IMR-90 (cell line): ENCODE measurements at regions not wholly inside any gene's neighbourhood (a gene's known extent, or its start where the extent isn't known, plus 50 kb on each side); places are given as distances from the start of the nearest gene placed in this dataset.

Experiments used
- ATAC-seq: fragments of 200-7000 bp; cut with Tn5 transposase; 2 replicates; pipeline ENCODE4 v1.9.1; 2020; ENCODE audit warnings: low read depth, mild to moderate bottlenecking, moderate library complexity
- BruUV-seq: library from RNA; stranded (reverse); fragments of 400-500 nt; replicated peaks from 2 replicates; lab custom pipeline; 2021; lab: Mats Ljungman, UMichigan
- CTCF ChIA-PET: fragments of 300-600 bp; formaldehyde crosslinking; extraction: SDS; loops from one replicate; lab custom pipeline; 2021; ENCODE audit warnings: antibody characterized with exemption; lab: Yijun Ruan, JAX
- POLR2A ChIA-PET: fragments of 300-600 bp; sonication (Branson Sonifier 250); formaldehyde crosslinking; loops from one replicate; lab custom pipeline; 2022; ENCODE audit warnings: antibody characterized with exemption; ENCODE audit not compliant: unreplicated experiment; lab: Charles Lee
- DNase-seq: peaks from one replicate; pipeline ENCODE4 v3.0.0; 2013
- H2AFZ ChIP-seq: replicated peaks from 2 replicates; pipeline ENCODE3; 2013; ENCODE audit warnings: low read length, mild to moderate bottlenecking; ENCODE audit not compliant: poor library complexity
- H2AK5ac ChIP-seq: 2 replicates; pipeline ENCODE4 v1.6.1; 2013; ENCODE audit warnings: low read depth, low read length, inconsistent platforms
- H2AK9ac ChIP-seq: replicated peaks from 2 replicates; pipeline ENCODE3; 2013; ENCODE audit warnings: mild to moderate bottlenecking, low read depth, low read length, moderate library complexity; ENCODE audit not compliant: poor library complexity
- H2BK120ac ChIP-seq: 2 replicates; pipeline ENCODE4 v1.6.1; 2013; ENCODE audit warnings: low read depth, low read length, inconsistent platforms
- H2BK15ac ChIP-seq: 3 replicates; pipeline ENCODE4 v1.6.1; 2013; ENCODE audit warnings: low read depth, low read length, inconsistent platforms
- H2BK20ac ChIP-seq: 2 replicates; pipeline ENCODE4 v1.6.1; 2013; ENCODE audit warnings: low read depth, mild to moderate bottlenecking, inconsistent platforms, low read length, moderate library complexity
- H2BK5ac ChIP-seq: 2 replicates; pipeline ENCODE4 v1.6.1; 2013; ENCODE audit warnings: mild to moderate bottlenecking, low read depth, low read length, inconsistent platforms; ENCODE audit not compliant: poor library complexity, severe bottlenecking
- H3K14ac ChIP-seq: replicated peaks from 2 replicates; pipeline ENCODE4 v1.6.1; 2013; ENCODE audit warnings: low read depth, low read length, inconsistent platforms
- H3K18ac ChIP-seq: 2 replicates; pipeline ENCODE4 v1.6.1; 2013; ENCODE audit warnings: low read depth, low read length, control low read depth
- H3K23ac ChIP-seq: 2 replicates; pipeline ENCODE4 v1.6.1; 2013; ENCODE audit warnings: low read depth, low read length, inconsistent platforms
- H3K27ac ChIP-seq: 2 replicates; pipeline ENCODE4 v1.5.1; 2013; ENCODE audit warnings: mild to moderate bottlenecking, control low read depth, low read length; ENCODE audit not compliant: insufficient read depth
- H3K27me3 ChIP-seq: 2 replicates; pipeline ENCODE4 v1.6.1; 2013; ENCODE audit warnings: low read length; ENCODE audit not compliant: control insufficient read depth, insufficient read depth
- H3K36me3 ChIP-seq: 2 replicates; pipeline ENCODE4 v1.6.1; 2013; ENCODE audit warnings: low read length, mixed read lengths; ENCODE audit not compliant: control insufficient read depth, insufficient read depth
- H3K4ac ChIP-seq: 2 replicates; pipeline ENCODE4 v1.6.1; 2013; ENCODE audit warnings: low read depth, low read length, inconsistent platforms
- H3K4me1 ChIP-seq: 2 replicates; pipeline ENCODE4 v1.6.1; 2013; ENCODE audit warnings: low read length, mixed read lengths; ENCODE audit not compliant: control insufficient read depth, insufficient read depth
- H3K4me2 ChIP-seq: 2 replicates; pipeline ENCODE4 v1.6.1; 2013; ENCODE audit warnings: low read depth, mild to moderate bottlenecking, control low read depth, low read length, moderate library complexity
- H3K4me3 ChIP-seq: 2 replicates; pipeline ENCODE4 v1.5.1; 2013; ENCODE audit warnings: low read depth, mild to moderate bottlenecking, control low read depth, low read length, moderate library complexity; ENCODE audit not compliant: insufficient read depth
- H3K56ac ChIP-seq: 2 replicates; pipeline ENCODE4 v1.6.1; 2013; ENCODE audit warnings: low read length, inconsistent platforms; ENCODE audit not compliant: insufficient read depth; ENCODE audit errors: extremely low read depth
- H3K79me1 ChIP-seq, 2 experiments: 2 replicates each; pipeline ENCODE4 v1.6.1; 2013; ENCODE audit warnings: low read length in 2 of 2, inconsistent platforms in 1 of 2, low read depth in 1 of 2
- H3K9ac ChIP-seq: 2 replicates; pipeline ENCODE4 v1.6.1; 2013; ENCODE audit warnings: low read depth, low read length, control low read depth
- H3K9me1 ChIP-seq: 2 replicates; pipeline ENCODE4 v1.6.1; 2013; ENCODE audit warnings: low read length, inconsistent platforms; ENCODE audit not compliant: insufficient read depth
- H3K9me3 ChIP-seq: 2 replicates; pipeline ENCODE4 v1.6.1; 2013; ENCODE audit warnings: low read length; ENCODE audit not compliant: control insufficient read depth, insufficient read depth
- H4K20me1 ChIP-seq: 2 replicates; pipeline ENCODE4 v1.6.1; 2013; ENCODE audit warnings: low read length, inconsistent platforms; ENCODE audit not compliant: insufficient read depth
- H4K5ac ChIP-seq: 2 replicates; pipeline ENCODE4 v1.6.1; 2013; ENCODE audit warnings: mild to moderate bottlenecking, low read depth, low read length, control low read depth
- H4K8ac ChIP-seq, 2 experiments: 2 replicates each; pipeline ENCODE4 v1.6.1; 2013; ENCODE audit warnings: low read depth in 2 of 2, low read length in 2 of 2, control low read depth in 1 of 2, inconsistent platforms in 1 of 2
- H4K91ac ChIP-seq: 2 replicates; pipeline ENCODE4 v1.6.1; 2013; ENCODE audit warnings: low read depth, low read length, inconsistent platforms; ENCODE audit not compliant: insufficient read depth
- BHLHE40 ChIP-seq: fragments of 150-350 bp; IDR thresholded peaks from 2 replicates; pipeline ENCODE4 v1.6.1; 2016; ENCODE audit warnings: mild to moderate bottlenecking, low read depth, low read length
- CHD1 ChIP-seq: IDR thresholded peaks from 2 replicates; pipeline ENCODE4 v1.6.1; 2012; ENCODE audit warnings: low read depth, low read length, improper control_type of control experiment
- CTCF ChIP-seq: conservative IDR thresholded peaks from 2 replicates; pipeline ENCODE4 v1.5.1; 2012; ENCODE audit warnings: mild to moderate bottlenecking, low read depth, low read length, improper control_type of control experiment
- FOS ChIP-seq: fragments of 150-350 bp; IDR thresholded peaks from 2 replicates; pipeline ENCODE4 v1.6.1; 2016; ENCODE audit warnings: low read depth, low read length
- MAFK ChIP-seq: IDR thresholded peaks from 2 replicates; pipeline ENCODE4 v1.6.1; 2012; ENCODE audit warnings: low read depth, low read length, improper control_type of control experiment
- MAZ ChIP-seq: IDR thresholded peaks from 2 replicates; pipeline ENCODE4 v1.6.1; 2012; ENCODE audit warnings: low read depth, mild to moderate bottlenecking, low read length, improper control_type of control experiment, moderate library complexity, borderline replicate concordance
- MXI1 ChIP-seq: IDR thresholded peaks from 2 replicates; pipeline ENCODE4 v1.6.1; 2012; ENCODE audit warnings: low read depth, mild to moderate bottlenecking, low read length, moderate library complexity, borderline replicate concordance
- NFE2L2 ChIP-seq: fragments of 150-350 bp; IDR thresholded peaks from 2 replicates; pipeline ENCODE4 v1.6.1; 2016; ENCODE audit warnings: low read depth, mild to moderate bottlenecking, low read length
- RAD21 ChIP-seq: IDR thresholded peaks from 2 replicates; pipeline ENCODE4 v1.6.1; 2012; ENCODE audit warnings: low read length, improper control_type of control experiment
- RFX5 ChIP-seq: IDR thresholded peaks from 2 replicates; pipeline ENCODE4 v1.8.0; 2012; ENCODE audit warnings: low read depth, mild to moderate bottlenecking, low read length, moderate library complexity
- SMC3 ChIP-seq: fragments of 150-350 bp; IDR thresholded peaks from 2 replicates; pipeline ENCODE4 v1.6.1; 2016; ENCODE audit warnings: low read depth, mild to moderate bottlenecking, antibody characterized with exemption, low read length, moderate library complexity
- USF2 ChIP-seq: fragments of 150-350 bp; IDR thresholded peaks from 2 replicates; pipeline ENCODE4 v1.6.1; 2017; ENCODE audit warnings: mild to moderate bottlenecking, antibody characterized with exemption, low read length, low read depth
- WGBS, 2 experiments: methylation state at CpG; one replicate each; pipeline versions ENCODE4 v1.1.5 to v1.1.7; 2013; ENCODE audit warnings: missing lambda C conversion rate in 2 of 2; ENCODE audit not compliant: insufficient read length in 1 of 2; ENCODE audit errors: extremely low coverage in 2 of 2; 5-methylcytosine and 5-hydroxymethylcytosine counted together
- dilution Hi-C: fragments of 300-500 bp; cut with HindIII; formaldehyde crosslinking; loops from one replicate; pipeline ENCODE4 v1.14.3; 2018; ENCODE audit warnings: low sequenced_read_pairs; ENCODE audit not compliant: unreplicated experiment
- in situ Hi-C: fragments of 300-500 bp; cut with MboI; formaldehyde crosslinking; loops from 3 replicates; pipeline ENCODE4 v1.14.3; 2019; ENCODE audit warnings: low sequenced_read_pairs, inconsistent platforms, mixed read lengths
- intact Hi-C: fragments of 100-400 bp; cut with micrococcal nuclease; formaldehyde crosslinking; loops from 2 replicates; pipeline ENCODE4 v1.10.0; 2022
- TF ChIP-seq, protein P1 (sequence below): fragments of 150-350 bp; IDR thresholded peaks from 2 replicates; pipeline ENCODE4 v1.6.1; 2016; ENCODE audit warnings: low read depth, mild to moderate bottlenecking, low read length, moderate library complexity, borderline replicate concordance

DNA sequence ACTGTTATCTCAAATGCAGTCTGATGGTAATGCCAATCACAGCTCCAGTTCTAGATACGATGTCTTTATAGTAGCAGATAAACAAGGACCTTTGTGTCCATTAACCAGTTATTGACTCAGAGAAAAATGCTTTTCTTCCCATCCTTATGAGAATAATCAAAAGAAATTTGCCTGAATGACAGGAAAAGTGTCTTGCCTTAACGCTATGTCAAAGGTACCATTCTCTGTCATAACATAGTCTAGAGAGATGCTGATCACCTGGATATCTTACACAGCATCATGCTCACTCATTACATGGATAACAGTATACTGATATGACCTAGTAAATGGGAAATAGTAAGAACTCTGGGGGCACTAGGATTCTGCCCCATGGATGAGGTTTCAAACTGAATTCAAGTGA is 151.7 kb upstream of the NEGR1 start:
- H3K9me3 ChIP-seq = no peaks in the 10 kb centered on the region
- H4K8ac ChIP-seq = no peak overlapping the region
- no peak overlapping the region for H3K4ac ChIP-seq
- ChIA-PET POLR2A (no interaction called here), CTCF (no interaction called here)
- ATAC-seq (no peak), DNase-seq (no peak)
- BruUV-seq = no TSS peak
- H4K5ac ChIP-seq = no peak overlapping the region
- no peak overlapping the region for H2BK5ac ChIP-seq
- no peak overlapping the region for H3K14ac ChIP-seq
- no peak overlapping the region for H3K9ac ChIP-seq
- no peak overlapping the region for H2AFZ ChIP-seq
- peaks cover under 1% of the 10 kb centered on the region; the same call in 1 of the 2 replicates for H3K4me1 ChIP-seq
- no peaks in the 10 kb centered on the region for H3K79me1 ChIP-seq
- no peak overlapping the region for H3K4me3 ChIP-seq
- H3K4me2 ChIP-seq = no peak overlapping the region
- H3K36me3 ChIP-seq = no peaks in the 10 kb centered on the region
- no peaks in the 10 kb centered on the region for H3K9me1 ChIP-seq
- H3K18ac ChIP-seq = no peak overlapping the region
- dilution Hi-C loops (no loop called here), in situ Hi-C loops (no loop called here), intact Hi-C loops (no loop called here)
- no peak overlapping the region for H2AK9ac ChIP-seq
- no peak overlapping the region for H2AK5ac ChIP-seq
- H4K20me1 ChIP-seq = no peaks in the 10 kb centered on the region
- H4K91ac ChIP-seq = no peak overlapping the region
- no peak overlapping the region for H3K27ac ChIP-seq
- no peak overlapping the region for H2BK15ac ChIP-seq
- no peaks in the 10 kb centered on the region for H3K27me3 ChIP-seq
- no peak for TF ChIP-seq RFX5
- no peak for TF ChIP-seq BHLHE40
- TF ChIP-seq, protein P1, sequence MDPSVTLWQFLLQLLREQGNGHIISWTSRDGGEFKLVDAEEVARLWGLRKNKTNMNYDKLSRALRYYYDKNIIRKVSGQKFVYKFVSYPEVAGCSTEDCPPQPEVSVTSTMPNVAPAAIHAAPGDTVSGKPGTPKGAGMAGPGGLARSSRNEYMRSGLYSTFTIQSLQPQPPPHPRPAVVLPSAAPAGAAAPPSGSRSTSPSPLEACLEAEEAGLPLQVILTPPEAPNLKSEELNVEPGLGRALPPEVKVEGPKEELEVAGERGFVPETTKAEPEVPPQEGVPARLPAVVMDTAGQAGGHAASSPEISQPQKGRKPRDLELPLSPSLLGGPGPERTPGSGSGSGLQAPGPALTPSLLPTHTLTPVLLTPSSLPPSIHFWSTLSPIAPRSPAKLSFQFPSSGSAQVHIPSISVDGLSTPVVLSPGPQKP = no peak
- TF ChIP-seq MXI1 = no peak
- TF ChIP-seq NFE2L2 = no peak
- no peak for TF ChIP-seq CHD1
- no peak for TF ChIP-seq SMC3
- TF ChIP-seq USF2 = no peak
- no peak for TF ChIP-seq MAFK
- no peak for TF ChIP-seq MAZ
- TF ChIP-seq RAD21 = no peak
- TF ChIP-seq FOS = no peak
- TF ChIP-seq CTCF = no peak
- WGBS, 2 experiments = no CpG with 5 or more reads among the region's 2 CpGs
- H3K56ac ChIP-seq = no peak overlapping the region
- no peak overlapping the region for H3K23ac ChIP-seq
- no peak overlapping the region for H2BK20ac ChIP-seq
- H2BK120ac ChIP-seq = no peak overlapping the region
